ENCODE measurements at regions not wholly inside any gene's neighbourhood (a gene's known extent, or its start where the extent isn't known, plus 50 kb on each side); places are given as distances from the start of the nearest gene placed in this dataset.

- H3K27me3 Mint-ChIP-seq (ENCODE audit: low read depth) = peaks cover 9% of the 10 kb centered on the region
- no peak overlapping the region for H3K4me3 Mint-ChIP-seq
- TF ChIP-seq CTCF (IDR thresholded peaks at IDR 0.05; ENCODE audit: unreplicated experiment in 3 of 3) = no peak
- H3K9me3 Mint-ChIP-seq = no peaks in the 10 kb centered on the region
- H3K4me1 Mint-ChIP-seq = no peaks in the 10 kb centered on the region
- H3K27ac Mint-ChIP-seq = no peak overlapping the region
- no peaks in the 10 kb centered on the region for H3K36me3 Mint-ChIP-seq (ENCODE audit: low read depth)
Observed at GRCh38 chr2:136628490-136628889, 136.9 kb upstream of the THSD7B start.

- Mint-ChIP-seq H3K27me3 (ENCODE audit: low read depth) (no peaks in the 10 kb centered on the region), H3K27ac (no peak overlapping the region), H3K4me1 (no peaks in the 10 kb centered on the region), H3K9me3 (no peaks in the 10 kb centered on the region), H3K36me3 (ENCODE audit: low read depth) (no peaks in the 10 kb centered on the region), H3K4me3 (no peak overlapping the region)
- TF ChIP-seq CTCF (IDR thresholded peaks at IDR 0.05; ENCODE audit: unreplicated experiment in 3 of 3) = no peak
Observed at GRCh38 chr2:136613096-136613495, 152.2 kb upstream of the THSD7B start.

GRCh38 chr2:136612079-136612478, 153.3 kb upstream of the THSD7B start:
- Mint-ChIP-seq H3K4me1 (no peaks in the 10 kb centered on the region), H3K4me3 (no peak overlapping the region), H3K9me3 (no peaks in the 10 kb centered on the region), H3K27ac (no peak overlapping the region), H3K36me3 (ENCODE audit: low read depth) (no peaks in the 10 kb centered on the region), H3K27me3 (ENCODE audit: low read depth) (no peaks in the 10 kb centered on the region)
- TF ChIP-seq CTCF (IDR thresholded peaks at IDR 0.05; ENCODE audit: unreplicated experiment in 3 of 3) = no peak

DNA sequence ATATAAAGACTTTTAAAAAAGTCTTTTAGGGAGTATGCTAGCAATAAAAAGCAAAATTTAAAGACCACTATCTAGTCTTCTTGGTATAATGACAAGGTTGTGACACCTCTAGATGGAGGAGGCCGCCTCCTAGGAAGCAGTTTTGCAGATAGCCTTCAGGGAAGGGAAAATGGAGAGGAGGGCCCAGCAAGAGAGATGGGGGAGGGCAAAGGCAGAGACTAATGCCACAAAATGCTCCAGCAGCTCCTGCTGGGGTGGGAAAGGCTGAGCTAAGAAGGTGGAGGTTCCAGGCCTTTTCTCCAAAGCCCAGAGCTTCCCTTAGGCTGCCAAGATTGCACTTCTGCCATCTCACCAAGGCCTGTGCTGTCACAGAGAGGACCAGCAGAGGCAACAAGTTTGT, 153.9 kb upstream of the THSD7B start:
- Mint-ChIP-seq H3K27ac (no peak overlapping the region), H3K36me3 (ENCODE audit: low read depth) (no peaks in the 10 kb centered on the region), H3K9me3 (no peaks in the 10 kb centered on the region), H3K27me3 (ENCODE audit: low read depth) (no peaks in the 10 kb centered on the region), H3K4me3 (no peak overlapping the region), H3K4me1 (no peaks in the 10 kb centered on the region)
- no peak for TF ChIP-seq CTCF (IDR thresholded peaks at IDR 0.05; ENCODE audit: unreplicated experiment in 3 of 3)

GRCh38 chr2:136582628-136583205, 182.6 kb upstream of the THSD7B start:
- Mint-ChIP-seq H3K27me3 (ENCODE audit: low read depth) (no peaks in the 10 kb centered on the region), H3K9me3 (no peaks in the 10 kb centered on the region), H3K36me3 (ENCODE audit: low read depth) (no peaks in the 10 kb centered on the region), H3K4me1 (no peaks in the 10 kb centered on the region), H3K4me3 (no peak overlapping the region), H3K27ac (no peak overlapping the region)
- TF ChIP-seq CTCF (IDR thresholded peaks at IDR 0.05; ENCODE audit: unreplicated experiment in 3 of 3) = no peak

DNA sequence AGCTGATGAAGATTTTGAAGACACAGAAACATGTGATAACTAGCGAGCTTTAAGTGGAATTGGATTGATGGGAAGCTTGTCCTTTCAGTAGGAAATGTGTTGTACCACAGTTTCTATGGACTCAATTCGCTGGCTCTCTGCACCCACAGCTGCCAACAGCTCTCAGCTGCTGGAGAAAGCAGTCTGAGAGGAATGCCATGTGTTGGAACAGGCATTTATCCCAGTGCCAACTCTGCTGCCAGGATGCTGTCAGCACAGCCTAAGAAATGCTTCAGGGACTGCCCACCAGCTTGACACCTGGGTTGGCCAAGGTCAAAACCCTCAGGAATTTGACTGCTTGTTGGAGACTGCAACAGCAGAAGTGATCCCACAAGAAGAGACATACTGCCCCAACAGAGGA, 193.0 kb upstream of the THSD7B start:
- no peak overlapping the region for H3K4me3 Mint-ChIP-seq
- no peak overlapping the region for H3K27ac Mint-ChIP-seq
- no peak for TF ChIP-seq CTCF (IDR thresholded peaks at IDR 0.05; ENCODE audit: unreplicated experiment in 3 of 3)
- H3K27me3 Mint-ChIP-seq (ENCODE audit: low read depth) = peaks cover under 1% of the 10 kb centered on the region
- H3K9me3 Mint-ChIP-seq = no peaks in the 10 kb centered on the region
- H3K36me3 Mint-ChIP-seq (ENCODE audit: low read depth) = no peaks in the 10 kb centered on the region
- no peaks in the 10 kb centered on the region for H3K4me1 Mint-ChIP-seq

Data from nephron (organoid).